NT2/D1 (cell line): ENCODE measurements at regions not wholly inside any gene's neighbourhood (a gene's known extent, or its start where the extent isn't known, plus 50 kb on each side); places are given as distances from the start of the nearest gene placed in this dataset.

ENCODE experiments used
- SUZ12 ChIP-seq: IDR thresholded peaks from 2 replicates; pipeline ENCODE4 v1.6.1; 2011; ENCODE audit not compliant: insufficient read length, insufficient read depth; ENCODE audit errors: extremely low read depth
- YY1 ChIP-seq: IDR thresholded peaks from 2 replicates; pipeline ENCODE4 v1.6.1; 2011; ENCODE audit not compliant: insufficient read length, insufficient read depth
- ZNF274 ChIP-seq: IDR thresholded peaks from 2 replicates; pipeline ENCODE4 v1.6.1; 2011; ENCODE audit warnings: mild to moderate bottlenecking, low read depth, low read length

DNA sequence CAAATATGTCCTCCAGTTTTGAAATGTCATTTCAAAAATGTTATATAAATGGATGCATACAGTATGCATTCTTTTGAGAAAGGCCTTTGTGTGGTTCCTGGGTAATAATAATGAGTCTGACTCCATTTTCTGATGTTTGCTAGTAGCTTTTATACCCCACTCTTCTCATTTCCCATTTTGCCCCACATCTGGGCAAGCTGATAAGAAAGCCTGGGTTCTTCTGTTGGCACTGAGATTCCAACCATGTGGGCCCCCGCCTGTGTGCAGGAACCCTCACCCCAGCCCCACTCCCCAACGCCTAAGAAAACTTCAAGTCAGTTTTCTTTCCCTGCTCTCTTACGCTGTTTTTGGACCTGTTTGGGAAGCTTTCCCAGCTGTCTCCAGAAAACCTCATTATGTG lies 89.4 kb downstream of the SNX18 start:
- TF ChIP-seq ZNF274: no peak
- no peak for TF ChIP-seq YY1
- TF ChIP-seq SUZ12: no peak
